Upper lobe of left lung (tissue), 6 donors: ENCODE measurements at regions not wholly inside any gene's neighbourhood (a gene's known extent, or its start where the extent isn't known, plus 50 kb on each side); places are given as distances from the start of the nearest gene placed in this dataset.

Source experiments
- ATAC-seq, 2 donors: fragments of 200-7000 bp; cut with Tn5 transposase; one replicate each; pipeline ENCODE4 v1.9.1; 2022; ENCODE audit warnings: mild to moderate bottlenecking in 2 of 2, moderate library complexity in 2 of 2; ENCODE audit not compliant: low FRiP score in 2 of 2
- DNase-seq, 2 donors: peaks; one replicate each; pipeline ENCODE4 v3.0.0-alpha.2; 2019 to 2020
- H3K27ac ChIP-seq, 4 donors: fragments of 200-600 bp; sonication (generic); one replicate each; pipeline ENCODE4 v1.5.1; 2016 to 2019
- H3K27me3 ChIP-seq, 4 donors: fragments of 200-600 bp; sonication (generic); one replicate each; pipeline ENCODE4 v1.5.1; 2017 to 2019
- H3K36me3 ChIP-seq, 4 donors: fragments of 200-600 bp; sonication (generic); one replicate each; pipeline ENCODE4 v1.5.1; 2016 to 2019
- H3K4me1 ChIP-seq, 4 donors: fragments of 200-600 bp; sonication (generic); one replicate each; pipeline ENCODE4 v1.5.1; 2018 to 2019
- H3K4me3 ChIP-seq, 4 donors: fragments of 200-600 bp; sonication (generic); one replicate each; pipeline ENCODE4 v1.5.1; 2017 to 2019; ENCODE audit warnings: mild to moderate bottlenecking in 2 of 4, moderate library complexity in 1 of 4
- H3K9me3 ChIP-seq, 4 donors: fragments of 200-600 bp; sonication (generic); one replicate each; pipeline ENCODE4 v1.5.1; 2018 to 2019
- EP300 ChIP-seq, 4 donors: sonication (generic); formaldehyde crosslinking; IDR thresholded peaks; one replicate each; pipeline ENCODE4 v1.5.1; 2017; ENCODE audit warnings: antibody characterized with exemption in 4 of 4, control low read depth in 2 of 4
- POLR2A ChIP-seq, 4 donors: fragments of 450-650 bp; IDR thresholded peaks; one replicate each; pipeline ENCODE4 v1.5.1; 2016 to 2017; ENCODE audit warnings: antibody characterized with exemption in 4 of 4, mild to moderate bottlenecking in 2 of 4
- POLR2AphosphoS5 ChIP-seq, 2 donors: sonication (generic); formaldehyde crosslinking; IDR thresholded peaks; one replicate each; pipeline ENCODE4 v1.5.1; 2017; ENCODE audit warnings: antibody characterized with exemption in 2 of 2
- WGBS, 2 donors: methylation state at CpG; one replicate each; pipeline ENCODE4 v1.1.5; 2017 to 2018; 5-methylcytosine and 5-hydroxymethylcytosine counted together
- TF ChIP-seq, protein P1 (sequence below), 6 experiments: fragments of 450-650 bp in 4 of 6; fragments of 200-600 bp in 2 of 6; sonication (generic) in 2 of 6; IDR thresholded peaks; one replicate each; pipeline ENCODE4 v1.5.1; 2016 to 2019; ENCODE audit warnings: antibody characterized with exemption in 6 of 6
- donor health status: DM: no; HTN: no; CAD: no; lungs with moderate emphysema.
- donor health status: DM: no; HTN: yes; CAD: no; lungs with severe emphysema.

DNA sequence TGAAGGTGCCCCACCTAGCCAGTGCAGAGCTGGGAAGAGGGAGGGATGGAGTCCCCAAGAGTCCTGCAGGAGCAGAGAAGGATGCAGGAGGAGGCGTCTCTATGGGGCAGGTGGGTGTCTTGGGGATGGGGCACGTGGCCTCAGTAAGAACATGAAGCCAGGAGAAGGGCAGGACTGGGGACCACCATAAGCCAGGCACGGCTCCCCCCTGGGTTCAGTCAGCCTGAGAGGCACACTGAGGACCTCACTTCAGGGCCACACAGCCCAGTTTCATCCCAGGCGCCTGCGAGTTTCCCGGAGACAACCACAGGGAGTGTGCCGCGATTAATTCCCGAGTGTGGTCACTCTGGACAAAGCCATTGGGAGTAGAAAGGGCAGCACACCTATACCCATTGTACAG lies 120.3 kb downstream of the GYPC start:
- Histone ChIP-seq H3K27me3 (no peaks in the 10 kb centered on the region), H3K4me1 (peaks cover 3 to 13% (median 8%) of the 10 kb centered on the region in 4 donors), H3K9me3 (no peaks in the 10 kb centered on the region), H3K36me3 (no peaks in the 10 kb centered on the region), H3K4me3 (peak overlapping the region; percentile 43 to 67 (median 52)), H3K27ac (peak overlapping the region in 3 of 4 donors; percentile 66 to 84 (median 79))
- TF ChIP-seq, protein P1, sequence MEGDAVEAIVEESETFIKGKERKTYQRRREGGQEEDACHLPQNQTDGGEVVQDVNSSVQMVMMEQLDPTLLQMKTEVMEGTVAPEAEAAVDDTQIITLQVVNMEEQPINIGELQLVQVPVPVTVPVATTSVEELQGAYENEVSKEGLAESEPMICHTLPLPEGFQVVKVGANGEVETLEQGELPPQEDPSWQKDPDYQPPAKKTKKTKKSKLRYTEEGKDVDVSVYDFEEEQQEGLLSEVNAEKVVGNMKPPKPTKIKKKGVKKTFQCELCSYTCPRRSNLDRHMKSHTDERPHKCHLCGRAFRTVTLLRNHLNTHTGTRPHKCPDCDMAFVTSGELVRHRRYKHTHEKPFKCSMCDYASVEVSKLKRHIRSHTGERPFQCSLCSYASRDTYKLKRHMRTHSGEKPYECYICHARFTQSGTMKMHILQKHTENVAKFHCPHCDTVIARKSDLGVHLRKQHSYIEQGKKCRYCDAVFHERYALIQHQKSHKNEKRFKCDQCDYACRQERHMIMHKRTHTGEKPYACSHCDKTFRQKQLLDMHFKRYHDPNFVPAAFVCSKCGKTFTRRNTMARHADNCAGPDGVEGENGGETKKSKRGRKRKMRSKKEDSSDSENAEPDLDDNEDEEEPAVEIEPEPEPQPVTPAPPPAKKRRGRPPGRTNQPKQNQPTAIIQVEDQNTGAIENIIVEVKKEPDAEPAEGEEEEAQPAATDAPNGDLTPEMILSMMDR (IDR thresholded peaks at IDR 0.05) = no peak
- TF ChIP-seq EP300 (IDR thresholded peaks at IDR 0.05) (no peak), POLR2A (IDR thresholded peaks at IDR 0.05) (no peak), POLR2AphosphoS5 (IDR thresholded peaks at IDR 0.05) (no peak)
- DNase-seq (no peak), ATAC-seq (peak in 1 of 2 donors; percentile 9)
- 38 to 40% methylated on average over 5 to 9 of the region's 9 CpGs for WGBS, 2 donors

DNA sequence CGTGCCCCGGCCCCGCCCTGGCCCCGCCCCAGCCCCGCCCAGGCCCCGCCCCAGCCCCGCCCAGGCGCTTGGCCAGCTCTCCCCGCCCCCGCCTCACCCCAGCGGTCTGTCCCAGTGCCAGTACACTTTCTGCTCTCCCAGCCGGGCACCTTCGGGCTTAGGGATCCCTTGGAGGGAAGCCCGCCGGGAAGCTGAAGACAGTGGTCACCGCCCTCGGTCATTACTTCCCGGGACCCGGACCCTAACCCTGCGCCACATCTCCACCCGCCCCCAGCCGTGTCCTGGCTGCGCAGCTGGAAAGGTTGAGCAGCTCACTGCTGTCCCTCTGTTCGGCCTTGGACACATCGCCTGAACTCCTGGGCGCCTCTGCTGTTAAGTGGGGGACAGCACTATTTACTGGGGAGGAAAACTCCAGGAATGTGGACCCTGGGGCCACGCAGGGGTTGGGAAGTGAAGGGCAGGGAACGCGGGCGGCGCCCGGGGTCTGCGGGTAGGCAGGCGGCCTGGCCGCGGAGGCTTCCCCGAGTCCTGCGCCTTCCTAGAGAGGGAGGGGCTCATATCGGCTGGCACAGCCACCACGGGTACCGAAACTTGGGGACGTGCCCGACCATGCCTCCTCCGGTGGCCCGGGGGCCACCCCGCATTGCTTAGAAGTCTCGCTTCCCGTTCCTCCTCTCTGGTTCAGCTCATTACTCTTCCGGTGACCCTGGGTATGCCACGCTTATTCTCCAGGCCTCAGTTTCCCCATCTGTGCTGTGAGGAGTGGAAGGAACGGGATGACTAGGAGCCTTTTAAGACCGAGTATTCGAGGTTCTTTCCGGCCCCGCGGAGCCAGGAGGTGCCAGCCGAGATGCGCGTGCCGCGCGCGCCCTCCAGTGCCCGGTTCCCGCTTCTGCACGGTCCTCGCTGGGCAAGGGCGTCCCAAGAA lies 121.0 kb downstream of the GYPC start:
- Histone ChIP-seq H3K4me3 (peak overlapping the region; percentile 43 to 67 (median 52)), H3K27ac (peak overlapping the region; percentile 66 to 84 (median 81)), H3K27me3 (no peaks in the 10 kb centered on the region), H3K4me1 (peaks cover 3 to 13% (median 8%) of the 10 kb centered on the region in 4 donors), H3K36me3 (no peaks in the 10 kb centered on the region), H3K9me3 (no peaks in the 10 kb centered on the region)
- DNase-seq (peak; percentile 81 to 97), ATAC-seq (peak; percentile 83 to 95)
- TF ChIP-seq, protein P1 (IDR thresholded peaks at IDR 0.05) = peak; percentile 85 to 94 (median 92)
- TF ChIP-seq EP300 (IDR thresholded peaks at IDR 0.05) (no peak), POLR2A (IDR thresholded peaks at IDR 0.05) (peak in 1 of 4 donors; percentile 23)
- WGBS, 2 donors = 0 to 2% methylated on average over 37 to 56 of the region's 68 CpGs

DNA sequence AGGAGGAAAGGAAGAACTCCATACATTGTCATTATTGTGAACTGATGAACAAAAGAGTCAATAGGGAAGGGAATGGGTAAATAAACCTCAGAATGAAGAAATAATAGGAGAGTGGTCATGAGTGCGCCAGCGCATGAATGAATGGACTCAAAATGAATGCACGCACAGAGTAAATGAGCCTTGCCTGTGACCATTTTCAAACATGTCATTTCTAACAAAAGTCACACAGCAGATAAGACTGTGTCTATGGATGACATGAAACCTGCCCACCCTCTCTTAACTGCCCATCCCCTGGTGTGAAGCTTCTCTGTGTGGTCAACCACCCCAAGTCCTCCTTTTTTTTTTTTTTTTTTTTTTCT lies 121.1 kb upstream of the TEX51 start:
- ATAC-seq = no peak
- H3K27me3 ChIP-seq = no peaks in the 10 kb centered on the region
- H3K4me3 ChIP-seq = peak overlapping the region in 2 of 4 donors; percentile 55 to 67
- H3K4me1 ChIP-seq = peaks cover 3 to 13% (median 8%) of the 10 kb centered on the region in 4 donors
- no peak for DNase-seq
- H3K27ac ChIP-seq = no peak overlapping the region
- H3K36me3 ChIP-seq = no peaks in the 10 kb centered on the region
- 28 to 29% methylated on average over 3 of the region's 3 CpGs for WGBS, 2 donors
- TF ChIP-seq POLR2AphosphoS5 (IDR thresholded peaks at IDR 0.05) (no peak), EP300 (IDR thresholded peaks at IDR 0.05) (no peak), POLR2A (IDR thresholded peaks at IDR 0.05) (no peak)
- TF ChIP-seq, protein P1 (IDR thresholded peaks at IDR 0.05) = peak in 1 of 6 experiments; percentile 31
- H3K9me3 ChIP-seq = no peaks in the 10 kb centered on the region

DNA sequence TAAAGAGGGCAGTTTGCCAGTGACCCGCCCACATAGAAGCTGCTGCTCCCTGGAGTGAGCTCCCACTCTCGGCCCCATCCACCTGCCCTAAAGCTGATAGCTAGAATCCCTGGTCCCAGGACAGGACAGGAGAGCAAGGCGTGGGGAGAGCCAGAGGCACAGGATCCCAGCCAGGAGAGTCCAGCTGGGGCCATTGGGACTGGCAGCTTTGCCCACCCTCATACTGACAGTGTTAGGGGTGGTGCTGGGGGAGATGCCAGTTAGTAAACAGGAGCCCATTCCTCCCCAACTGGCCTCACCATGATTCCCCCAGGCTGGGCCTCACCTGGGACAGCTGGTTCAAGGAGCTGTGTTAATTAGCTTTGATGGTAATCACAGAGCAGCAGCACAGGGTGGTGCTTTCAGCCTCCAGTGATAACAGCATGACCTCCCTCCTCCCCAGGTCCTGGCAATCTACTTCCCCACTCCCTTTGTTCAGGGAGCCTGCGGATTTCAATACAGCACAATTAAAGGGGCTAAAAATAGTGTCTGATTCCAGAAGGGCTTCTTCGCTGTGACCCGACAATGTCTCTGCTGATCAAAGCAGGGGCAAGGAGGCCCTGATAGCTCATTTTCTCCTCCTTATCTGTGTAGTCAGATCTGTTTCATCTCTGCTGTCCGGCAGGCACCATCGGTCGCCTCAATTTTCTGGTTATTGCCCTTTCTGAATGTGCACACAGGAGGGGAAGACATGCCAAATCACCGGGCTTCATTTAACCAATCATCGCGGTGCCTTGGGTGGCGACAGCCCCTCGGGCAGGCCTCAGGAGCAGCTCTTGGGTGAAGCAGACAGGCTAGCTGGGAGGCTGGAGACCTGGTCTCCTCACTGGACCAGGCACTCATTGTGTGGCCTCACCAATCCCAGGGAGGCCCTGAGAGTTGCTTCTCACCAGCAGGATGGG lies 119.9 kb upstream of the TEX51 start:
- no peak for TF ChIP-seq POLR2A (IDR thresholded peaks at IDR 0.05)
- TF ChIP-seq, protein P1 (IDR thresholded peaks at IDR 0.05) = no peak
- no peak for TF ChIP-seq POLR2AphosphoS5 (IDR thresholded peaks at IDR 0.05)
- TF ChIP-seq EP300 (IDR thresholded peaks at IDR 0.05) = no peak
- no peaks in the 10 kb centered on the region for H3K27me3 ChIP-seq
- H3K36me3 ChIP-seq = no peaks in the 10 kb centered on the region
- no peak for ATAC-seq
- H3K9me3 ChIP-seq = no peaks in the 10 kb centered on the region
- 76 to 81% methylated on average over 12 to 14 of the region's 14 CpGs for WGBS, 2 donors
- H3K4me1 ChIP-seq = peaks cover 3 to 13% (median 8%) of the 10 kb centered on the region in 4 donors
- no peak for DNase-seq
- H3K4me3 ChIP-seq = no peak overlapping the region
- H3K27ac ChIP-seq = no peak overlapping the region
